Peyer's patch (tissue), 4 donors: ENCODE measurements at regions not wholly inside any gene's neighbourhood (a gene's known extent, or its start where the extent isn't known, plus 50 kb on each side); places are given as distances from the start of the nearest gene placed in this dataset.
A peak's percentile ranks its signal among the peaks of the same experiment; 100 is the strongest.

Source experiments
- DNase-seq, 3 donors: peaks; one replicate each; pipeline ENCODE4 v3.0.0-alpha.2; 2017 to 2019
- H3K27ac ChIP-seq, 4 donors: fragments of 200-600 bp; sonication (generic); one replicate each; pipeline ENCODE4 v1.5.1; 2016 to 2019
- H3K27me3 ChIP-seq, 2 donors: fragments of 200-600 bp; sonication (generic); one replicate each; pipeline ENCODE4 v1.5.1; 2019
- H3K36me3 ChIP-seq, 3 donors: fragments of 200-600 bp; sonication (generic); one replicate each; pipeline ENCODE4 v1.5.1; 2016 to 2019
- H3K4me1 ChIP-seq, 4 donors: fragments of 200-600 bp; sonication (generic); one replicate each; pipeline ENCODE4 v1.5.1; 2016 to 2019
- H3K4me3 ChIP-seq, 4 donors: fragments of 200-600 bp; sonication (generic); 1 replicate in 3 of 4; 2 replicates in 1 of 4; pipeline ENCODE4 v1.5.1; 2016 to 2019; ENCODE audit warnings: mild to moderate bottlenecking in 1 of 4
- H3K9me3 ChIP-seq, 4 donors: fragments of 200-600 bp; sonication (generic); one replicate each; pipeline ENCODE4 v1.5.1; 2016 to 2019; ENCODE audit warnings: mild to moderate bottlenecking in 1 of 4
- CTCF ChIP-seq, 6 experiments: fragments of 450-650 bp in 4 of 6; fragments of 200-600 bp in 2 of 6; sonication (generic) in 1 of 6; IDR thresholded peaks; one replicate each; pipeline ENCODE4 v1.5.1; 2017 to 2019; ENCODE audit warnings: antibody characterized with exemption in 6 of 6, mild to moderate bottlenecking in 3 of 6, moderate library complexity in 1 of 6
- POLR2A ChIP-seq, 2 donors: fragments of 450-650 bp; IDR thresholded peaks; one replicate each; pipeline ENCODE4 v1.5.1; 2017; ENCODE audit warnings: antibody characterized with exemption in 2 of 2, mild to moderate bottlenecking in 2 of 2, moderate library complexity in 2 of 2

GRCh38 chr1:5509664-5510452 is 482.4 kb downstream of the NPHP4 start:
- peak; percentile 69 to 95 (median 86) for TF ChIP-seq CTCF (IDR thresholded peaks at IDR 0.05)
- no peak for TF ChIP-seq POLR2A (IDR thresholded peaks at IDR 0.05)
- no peak overlapping the region for H3K27ac ChIP-seq
- no peaks in the 10 kb centered on the region for H3K4me1 ChIP-seq
- peak; percentile 29 to 80 (median 71) for DNase-seq
- H3K36me3 ChIP-seq: no peaks in the 10 kb centered on the region
- no peaks in the 10 kb centered on the region for H3K27me3 ChIP-seq
- H3K9me3 ChIP-seq: no peaks in the 10 kb centered on the region
- H3K4me3 ChIP-seq: no peak overlapping the region

- TF ChIP-seq CTCF (IDR thresholded peaks at IDR 0.05) (no peak), POLR2A (IDR thresholded peaks at IDR 0.05) (no peak)
- Histone ChIP-seq H3K27me3 (no peaks in the 10 kb centered on the region), H3K36me3 (no peaks in the 10 kb centered on the region), H3K4me1 (no peaks in the 10 kb centered on the region), H3K27ac (no peak overlapping the region), H3K9me3 (no peaks in the 10 kb centered on the region), H3K4me3 (no peak overlapping the region)
- no peak for DNase-seq
Observed at GRCh38 chr1:5508669-5509330, 483.4 kb downstream of the NPHP4 start.

- Histone ChIP-seq H3K36me3 (no peaks in the 10 kb centered on the region), H3K9me3 (no peaks in the 10 kb centered on the region), H3K27ac (no peak overlapping the region), H3K27me3 (no peaks in the 10 kb centered on the region), H3K4me1 (no peaks in the 10 kb centered on the region), H3K4me3 (no peak overlapping the region)
- no peak for DNase-seq
- no peak for TF ChIP-seq CTCF (IDR thresholded peaks at IDR 0.05)
- TF ChIP-seq POLR2A (IDR thresholded peaks at IDR 0.05): no peak
Observed at GRCh38 chr1:5507340-5507739, 484.9 kb downstream of the NPHP4 start.

- no peaks in the 10 kb centered on the region for H3K36me3 ChIP-seq
- H3K27me3 ChIP-seq: no peaks in the 10 kb centered on the region
- no peak overlapping the region for H3K4me3 ChIP-seq
- H3K4me1 ChIP-seq: no peaks in the 10 kb centered on the region
- DNase-seq: no peak
- H3K27ac ChIP-seq: no peak overlapping the region
- no peaks in the 10 kb centered on the region for H3K9me3 ChIP-seq
- no peak for TF ChIP-seq CTCF (IDR thresholded peaks at IDR 0.05)
- TF ChIP-seq POLR2A (IDR thresholded peaks at IDR 0.05): no peak
Observed at GRCh38 chr1:5506634-5507033, 485.6 kb downstream of the NPHP4 start.

- DNase-seq: no peak
- H3K4me1 ChIP-seq: no peaks in the 10 kb centered on the region
- H3K36me3 ChIP-seq: no peaks in the 10 kb centered on the region
- no peaks in the 10 kb centered on the region for H3K27me3 ChIP-seq
- no peaks in the 10 kb centered on the region for H3K9me3 ChIP-seq
- H3K27ac ChIP-seq: no peak overlapping the region
- no peak overlapping the region for H3K4me3 ChIP-seq
- TF ChIP-seq POLR2A (IDR thresholded peaks at IDR 0.05) (no peak), CTCF (IDR thresholded peaks at IDR 0.05) (no peak)
Observed at GRCh38 chr1:5505944-5506343, 486.3 kb downstream of the NPHP4 start.
